GM12864 (cell line): ENCODE measurements at regions not wholly inside any gene's neighbourhood (a gene's known extent, or its start where the extent isn't known, plus 50 kb on each side); places are given as distances from the start of the nearest gene placed in this dataset.

Experiments
- DNase-seq: peaks from one replicate; pipeline ENCODE4 v3.0.0-alpha.2; 2011; ENCODE audit warnings: low read depth
- H3K4me3 ChIP-seq: 2 replicates; pipeline ENCODE4 v1.5.1; 2011; ENCODE audit warnings: mild to moderate bottlenecking, low read depth, low read length, control low read depth
- TF ChIP-seq, protein P1 (sequence below): IDR thresholded peaks from 2 replicates; pipeline ENCODE4 v1.5.1; 2011; ENCODE audit warnings: low read depth, mild to moderate bottlenecking, moderate library complexity, low read length, control low read depth, inconsistent platforms; ENCODE audit errors: missing control alignments

DNA sequence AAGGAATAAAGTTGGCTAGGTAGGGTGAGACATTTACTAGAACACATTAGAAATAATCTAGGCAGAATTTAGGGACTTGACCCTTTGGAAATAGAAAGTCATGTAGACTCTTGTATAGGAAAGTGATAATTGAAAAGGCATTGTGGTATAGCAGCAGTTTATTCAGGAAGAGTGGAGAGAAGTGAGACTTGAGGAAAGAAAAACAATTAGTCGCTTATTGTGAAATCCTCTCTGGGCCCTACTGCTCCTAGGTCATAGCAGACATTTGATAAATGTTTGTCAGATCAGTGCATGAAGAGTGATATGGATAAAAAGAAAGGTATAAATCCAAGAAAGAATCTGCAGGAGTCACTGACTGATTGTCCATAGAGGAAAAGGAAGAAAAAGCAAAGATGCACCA, 337.6 kb downstream of the HNRNPD start:
- no peak overlapping the region for H3K4me3 ChIP-seq

GRCh38 chr4:82034878-82035277, 338.9 kb downstream of the HNRNPD start:
- TF ChIP-seq, protein P1, sequence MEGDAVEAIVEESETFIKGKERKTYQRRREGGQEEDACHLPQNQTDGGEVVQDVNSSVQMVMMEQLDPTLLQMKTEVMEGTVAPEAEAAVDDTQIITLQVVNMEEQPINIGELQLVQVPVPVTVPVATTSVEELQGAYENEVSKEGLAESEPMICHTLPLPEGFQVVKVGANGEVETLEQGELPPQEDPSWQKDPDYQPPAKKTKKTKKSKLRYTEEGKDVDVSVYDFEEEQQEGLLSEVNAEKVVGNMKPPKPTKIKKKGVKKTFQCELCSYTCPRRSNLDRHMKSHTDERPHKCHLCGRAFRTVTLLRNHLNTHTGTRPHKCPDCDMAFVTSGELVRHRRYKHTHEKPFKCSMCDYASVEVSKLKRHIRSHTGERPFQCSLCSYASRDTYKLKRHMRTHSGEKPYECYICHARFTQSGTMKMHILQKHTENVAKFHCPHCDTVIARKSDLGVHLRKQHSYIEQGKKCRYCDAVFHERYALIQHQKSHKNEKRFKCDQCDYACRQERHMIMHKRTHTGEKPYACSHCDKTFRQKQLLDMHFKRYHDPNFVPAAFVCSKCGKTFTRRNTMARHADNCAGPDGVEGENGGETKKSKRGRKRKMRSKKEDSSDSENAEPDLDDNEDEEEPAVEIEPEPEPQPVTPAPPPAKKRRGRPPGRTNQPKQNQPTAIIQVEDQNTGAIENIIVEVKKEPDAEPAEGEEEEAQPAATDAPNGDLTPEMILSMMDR = no peak
- no peak for DNase-seq
- H3K4me3 ChIP-seq = no peak overlapping the region

More for the DNA sequence above, 337.6 kb downstream of the HNRNPD start:
- TF ChIP-seq, protein P1 = no peak
- DNase-seq = no peak

DNA sequence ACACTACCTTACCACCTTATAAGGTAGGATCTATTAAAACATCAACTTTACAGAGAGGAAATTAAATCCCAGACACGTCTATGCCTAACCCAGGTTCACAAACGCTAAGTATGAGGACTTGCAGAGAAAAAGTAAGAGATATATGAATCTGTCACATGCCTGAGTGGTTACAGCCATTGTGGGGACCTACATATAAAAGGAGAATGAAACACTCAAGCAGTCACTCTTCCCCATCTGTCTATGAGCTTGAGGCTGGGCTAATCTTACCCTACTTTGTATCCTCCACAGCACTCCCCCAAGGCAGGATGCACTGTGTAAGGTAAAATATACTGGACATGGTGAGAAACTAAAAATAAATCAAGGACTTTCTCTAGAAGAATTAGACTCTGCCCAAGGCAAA, 339.9 kb downstream of the HNRNPD start:
- H3K4me3 ChIP-seq = no peak overlapping the region
- DNase-seq = no peak
- TF ChIP-seq, protein P1 = no peak

- DNase-seq = no peak
- no peak overlapping the region for H3K4me3 ChIP-seq
- TF ChIP-seq, protein P1 = no peak
Measured at GRCh38 chr4:82031376-82031927, 342.3 kb downstream of the HNRNPD start.

DNA sequence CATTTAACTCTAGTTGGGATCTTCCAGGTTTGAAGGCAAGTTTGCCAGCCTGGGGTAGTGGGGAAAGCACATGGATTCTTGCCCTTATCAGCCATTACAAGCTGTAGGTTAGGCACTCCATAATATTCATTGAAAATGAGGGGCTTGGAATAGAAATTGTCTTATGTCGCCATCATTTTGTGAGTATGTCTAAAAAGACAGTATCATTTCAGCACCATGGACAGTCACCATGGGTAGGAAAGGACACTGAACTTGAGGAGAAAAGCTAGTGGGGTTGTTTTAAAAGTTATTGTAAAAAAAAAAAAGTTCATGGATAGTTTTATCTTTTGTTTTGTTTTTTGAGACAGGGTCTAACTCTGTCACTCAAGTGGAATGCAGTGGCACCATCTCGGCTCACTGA, 356.1 kb downstream of the HNRNPD start:
- TF ChIP-seq, protein P1 = no peak
- no peak for DNase-seq
- no peak overlapping the region for H3K4me3 ChIP-seq

GRCh38 chr4:82005158-82005557, 368.6 kb downstream of the HNRNPD start:
- H3K4me3 ChIP-seq = no peak overlapping the region
- no peak for DNase-seq
- TF ChIP-seq, protein P1 = no peak

- TF ChIP-seq, protein P1 = no peak
- no peak for DNase-seq
- H3K4me3 ChIP-seq = no peak overlapping the region
Measured at GRCh38 chr4:81997313-81997712, 376.5 kb downstream of the HNRNPD start.
